ENCODE measurements at regions not wholly inside any gene's neighbourhood (a gene's known extent, or its start where the extent isn't known, plus 50 kb on each side); places are given as distances from the start of the nearest gene placed in this dataset.
"Not testable (repeated sequence)": the region's sequence is repeated elsewhere in the genome, so short reads cannot be mapped to it uniquely, and the experiment has no call there.

DNA sequence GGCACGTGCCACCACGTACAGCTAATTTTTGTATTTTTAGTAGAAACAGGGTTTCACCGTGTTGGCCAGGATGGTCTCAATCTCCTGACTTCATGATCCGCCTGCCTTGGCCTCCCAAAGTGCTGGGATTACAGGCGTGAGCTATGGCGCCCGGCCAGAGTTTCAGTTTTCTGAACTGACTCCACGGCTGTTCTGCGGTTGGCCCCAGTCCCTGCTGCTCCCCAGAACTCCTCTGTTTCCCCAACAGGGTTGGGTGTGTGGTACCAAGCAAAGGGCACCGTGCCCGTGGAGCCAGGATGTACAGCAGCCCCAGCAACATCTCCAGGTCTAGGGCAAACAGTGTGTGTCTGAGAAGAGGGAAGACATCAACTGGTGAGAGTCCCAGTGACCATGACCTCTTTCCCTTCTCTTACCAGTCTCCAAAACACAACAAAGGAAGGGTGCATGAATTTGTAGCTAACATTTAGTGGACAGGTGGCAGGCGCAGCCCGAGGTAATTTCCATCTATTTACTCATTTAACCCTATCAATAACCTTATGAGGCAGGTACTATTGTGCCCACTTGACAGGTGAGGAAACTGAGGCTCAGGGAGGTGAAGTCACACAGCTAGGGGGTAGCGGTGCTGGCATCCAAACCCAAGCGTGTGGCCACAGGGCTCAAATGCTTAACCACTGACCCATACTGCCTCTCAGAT, 57.0 kb upstream of the RBFOX2 start:
- 94% methylated on average over 12 of the region's 15 CpGs for WGBS
- Histone ChIP-seq H3K4me1 (no peaks in the 10 kb centered on the region), H3K4me3 (no peak overlapping the region), H3K36me3 (no peaks in the 10 kb centered on the region), H3K9me3 (no peaks in the 10 kb centered on the region), H3K27ac (replicated peaks in 1 of 4) (no peak overlapping the region), H3K27me3 (no peaks in the 10 kb centered on the region)
- no peak for DNase-seq (ENCODE audit: extremely low spot score)
- intact Hi-C loops (cut with DNase I), result no loop called here
- TF ChIP-seq POLR2AphosphoS5 (IDR thresholded peaks at IDR 0.05), result no peak

DNA sequence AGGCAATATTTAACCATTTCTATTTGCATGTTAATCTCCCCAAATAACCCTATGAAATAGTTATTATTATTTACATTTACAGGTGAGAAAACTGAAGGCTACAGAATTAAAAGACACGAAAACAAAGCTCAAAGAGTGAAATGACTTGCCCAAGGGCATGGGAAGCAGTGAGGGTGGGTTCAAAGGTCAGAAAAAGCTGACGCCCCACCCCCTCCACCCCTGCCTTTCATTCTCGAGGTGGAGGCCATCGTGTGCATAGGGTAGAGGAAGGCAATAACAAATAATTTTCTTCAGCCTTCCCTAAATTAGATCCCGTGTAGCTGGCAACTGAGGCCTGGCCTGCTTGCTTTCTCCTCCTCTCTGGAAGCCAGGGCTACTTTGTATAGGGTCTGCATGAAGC, 56.1 kb upstream of the RBFOX2 start:
- no peaks in the 10 kb centered on the region for H3K4me1 ChIP-seq
- no peaks in the 10 kb centered on the region for H3K27me3 ChIP-seq
- H3K27ac ChIP-seq (replicated peaks in 1 of 4), result no peak overlapping the region
- H3K36me3 ChIP-seq, result no peaks in the 10 kb centered on the region
- DNase-seq (ENCODE audit: extremely low spot score), result no peak
- H3K4me3 ChIP-seq, result no peak overlapping the region
- whole genome bisulfite sequencing, result 86% methylated on average over 5 of the region's 5 CpGs
- H3K9me3 ChIP-seq, result no peaks in the 10 kb centered on the region
- TF ChIP-seq, protein P1, sequence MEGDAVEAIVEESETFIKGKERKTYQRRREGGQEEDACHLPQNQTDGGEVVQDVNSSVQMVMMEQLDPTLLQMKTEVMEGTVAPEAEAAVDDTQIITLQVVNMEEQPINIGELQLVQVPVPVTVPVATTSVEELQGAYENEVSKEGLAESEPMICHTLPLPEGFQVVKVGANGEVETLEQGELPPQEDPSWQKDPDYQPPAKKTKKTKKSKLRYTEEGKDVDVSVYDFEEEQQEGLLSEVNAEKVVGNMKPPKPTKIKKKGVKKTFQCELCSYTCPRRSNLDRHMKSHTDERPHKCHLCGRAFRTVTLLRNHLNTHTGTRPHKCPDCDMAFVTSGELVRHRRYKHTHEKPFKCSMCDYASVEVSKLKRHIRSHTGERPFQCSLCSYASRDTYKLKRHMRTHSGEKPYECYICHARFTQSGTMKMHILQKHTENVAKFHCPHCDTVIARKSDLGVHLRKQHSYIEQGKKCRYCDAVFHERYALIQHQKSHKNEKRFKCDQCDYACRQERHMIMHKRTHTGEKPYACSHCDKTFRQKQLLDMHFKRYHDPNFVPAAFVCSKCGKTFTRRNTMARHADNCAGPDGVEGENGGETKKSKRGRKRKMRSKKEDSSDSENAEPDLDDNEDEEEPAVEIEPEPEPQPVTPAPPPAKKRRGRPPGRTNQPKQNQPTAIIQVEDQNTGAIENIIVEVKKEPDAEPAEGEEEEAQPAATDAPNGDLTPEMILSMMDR (IDR thresholded peaks at IDR 0.05), result no peak
- no peak for TF ChIP-seq POLR2A (IDR thresholded peaks at IDR 0.05; ENCODE audit: low read depth)
- TF ChIP-seq EP300 (IDR thresholded peaks at IDR 0.05), result no peak
- TF ChIP-seq POLR2AphosphoS5 (IDR thresholded peaks at IDR 0.05), result no peak
- intact Hi-C loops (cut with DNase I), result no loop called here

DNA sequence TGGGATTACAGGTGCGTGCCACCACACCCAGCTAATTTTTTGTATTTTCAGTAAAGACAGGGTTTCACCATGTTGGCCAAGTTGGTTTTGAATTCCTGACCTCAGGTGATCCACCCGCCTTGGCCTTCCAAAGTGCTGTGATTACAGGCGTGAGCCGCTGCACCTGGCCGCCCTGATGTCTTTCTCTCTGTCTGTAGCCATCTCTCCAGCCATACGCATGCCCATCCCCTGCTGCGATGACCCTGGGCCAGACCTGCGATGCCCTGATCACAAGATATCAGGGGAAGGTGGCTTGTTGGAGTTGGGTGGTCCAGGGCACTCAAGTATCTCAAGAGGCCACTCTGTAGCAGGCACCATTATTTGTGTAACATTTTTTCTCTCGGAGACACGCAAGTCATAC, 54.4 kb upstream of the RBFOX2 start:
- Histone ChIP-seq H3K4me1 (no peaks in the 10 kb centered on the region), H3K4me3 (no peak overlapping the region), H3K27me3 (no peaks in the 10 kb centered on the region), H3K9me3 (no peaks in the 10 kb centered on the region), H3K27ac (replicated peaks in 1 of 4) (no peak overlapping the region), H3K36me3 (no peaks in the 10 kb centered on the region)
- TF ChIP-seq EP300 (IDR thresholded peaks at IDR 0.05) (no peak), POLR2A (IDR thresholded peaks at IDR 0.05; ENCODE audit: low read depth) (no peak), POLR2AphosphoS5 (IDR thresholded peaks at IDR 0.05) (no peak)
- TF ChIP-seq, protein P1 (IDR thresholded peaks at IDR 0.05), result no peak
- intact Hi-C loops (cut with DNase I), result no loop called here
- DNase-seq (ENCODE audit: extremely low spot score), result no peak
- WGBS, result 98% methylated on average over 10 of the region's 10 CpGs

DNA sequence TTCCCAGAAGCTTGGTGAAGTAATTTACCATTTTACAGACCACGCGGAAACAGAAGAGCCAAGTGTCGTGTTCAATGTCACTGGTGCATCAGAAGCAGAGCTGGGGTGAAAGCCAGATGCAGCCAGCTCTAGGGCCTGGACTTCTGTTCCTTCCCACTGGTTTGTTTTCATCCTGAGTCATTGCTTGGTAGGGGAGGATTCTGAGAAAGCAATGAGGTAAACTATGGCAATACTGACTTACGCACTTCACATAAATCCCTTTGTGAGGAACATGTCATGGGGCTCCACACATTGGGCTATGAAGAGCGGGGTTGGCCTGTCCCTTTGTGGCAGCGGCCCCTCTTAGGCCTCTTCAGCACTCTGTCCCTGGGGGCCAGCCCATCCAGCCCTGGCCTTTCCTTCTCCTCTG, 52.4 kb upstream of the RBFOX2 start:
- H3K9me3 ChIP-seq, result no peaks in the 10 kb centered on the region
- 76% methylated on average over 6 of the region's 6 CpGs for WGBS
- H3K4me1 ChIP-seq, result peaks cover 0 to 10% (median 0%) of the 10 kb centered on the region in 4 donors
- intact Hi-C loops (cut with DNase I), result no loop called here
- peak overlapping the region in 2 of 4 donors; percentile 19 to 33 for H3K27ac ChIP-seq (replicated peaks in 1 of 4)
- H3K27me3 ChIP-seq, result no peaks in the 10 kb centered on the region
- no peak for DNase-seq (ENCODE audit: extremely low spot score)
- peak in 1 of 2 donors; percentile 4 for TF ChIP-seq POLR2AphosphoS5 (IDR thresholded peaks at IDR 0.05)
- TF ChIP-seq, protein P1 (IDR thresholded peaks at IDR 0.05), result no peak
- H3K4me3 ChIP-seq, result no peak overlapping the region
- H3K36me3 ChIP-seq, result no peaks in the 10 kb centered on the region

DNA sequence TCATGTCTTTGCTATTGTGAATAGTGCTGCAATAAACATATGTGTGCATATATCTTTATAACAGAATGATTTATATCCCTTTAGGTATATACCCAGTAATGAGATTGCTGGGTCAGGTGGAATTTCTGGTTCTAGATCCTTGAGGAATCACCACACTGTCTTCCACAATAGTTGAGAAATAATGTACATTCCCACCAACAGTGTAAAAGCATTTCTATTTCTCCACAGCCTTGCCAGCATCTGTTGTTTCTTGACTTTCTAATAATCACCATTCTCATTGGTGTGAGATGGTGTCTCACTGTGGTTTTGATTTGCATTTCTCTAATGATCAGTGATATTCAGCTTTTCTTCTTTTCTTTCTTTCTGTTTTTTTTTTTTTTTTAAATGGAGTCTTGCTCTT, 51.7 kb upstream of the RBFOX2 start:
- H3K4me1 ChIP-seq; DNase-seq (ENCODE audit: extremely low spot score); H3K36me3 ChIP-seq; H3K4me3 ChIP-seq; H3K27ac ChIP-seq (replicated peaks in 1 of 4); H3K27me3 ChIP-seq; intact Hi-C loops (cut with DNase I); H3K9me3 ChIP-seq: not testable (repeated sequence)

DNA sequence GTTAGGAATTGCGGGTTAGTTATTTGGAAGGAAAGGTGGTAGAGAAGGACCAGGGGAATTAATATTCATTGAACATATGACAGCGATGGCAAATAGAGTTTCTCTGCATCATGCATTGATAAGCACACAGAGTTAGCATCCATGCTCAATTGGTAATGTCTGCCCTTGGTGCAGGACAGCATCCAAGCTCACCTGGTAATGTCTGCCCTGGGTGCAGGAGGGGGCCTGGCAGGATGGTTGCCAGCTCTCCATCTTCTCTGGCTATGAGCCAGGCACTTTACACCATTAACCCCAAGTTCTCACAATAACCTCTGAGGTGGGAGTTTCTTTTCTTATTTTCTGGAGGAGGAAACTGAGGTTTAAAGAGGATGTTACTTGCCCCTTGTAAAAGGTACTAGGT, 50.4 kb upstream of the RBFOX2 start:
- no peak overlapping the region for H3K4me3 ChIP-seq
- H3K27me3 ChIP-seq, result no peaks in the 10 kb centered on the region
- H3K27ac ChIP-seq (replicated peaks in 1 of 4), result no peak overlapping the region
- 89% methylated on average over 2 of the region's 2 CpGs for WGBS
- no peak for TF ChIP-seq POLR2A (IDR thresholded peaks at IDR 0.05; ENCODE audit: low read depth)
- TF ChIP-seq EP300 (IDR thresholded peaks at IDR 0.05), result no peak
- no peak for TF ChIP-seq POLR2AphosphoS5 (IDR thresholded peaks at IDR 0.05)
- H3K4me1 ChIP-seq, result peaks cover 0 to 10% (median 0%) of the 10 kb centered on the region in 4 donors
- H3K36me3 ChIP-seq, result no peaks in the 10 kb centered on the region
- no peak for DNase-seq (ENCODE audit: extremely low spot score)
- intact Hi-C loops (cut with DNase I), result no loop called here
- H3K9me3 ChIP-seq, result no peaks in the 10 kb centered on the region

Data from esophagus muscularis mucosa (tissue), 4 donors.